Left lobe of liver (tissue), 2 donors: ENCODE measurements at regions not wholly inside any gene's neighbourhood (a gene's known extent, or its start where the extent isn't known, plus 50 kb on each side); places are given as distances from the start of the nearest gene placed in this dataset.
A peak's percentile ranks its signal among the peaks of the same experiment; 100 is the strongest.
"Not testable (repeated sequence)": the region's sequence is repeated elsewhere in the genome, so short reads cannot be mapped to it uniquely, and the experiment has no call there.

Experiments
- ATAC-seq: fragments of 200-7000 bp; cut with Tn5 transposase; one replicate; pipeline ENCODE4 v1.9.1; 2020; ENCODE audit warnings: mild to moderate bottlenecking, moderate library complexity
- DNase-seq: peaks from one replicate; pipeline ENCODE4 v3.0.0-alpha.2; 2020; ENCODE audit warnings: low spot score
- donor health status: DM: no; HTN: no; CAD: no; lungs with moderate emphysema.
- donor health status: DM: no; HTN: yes; CAD: no.

DNA sequence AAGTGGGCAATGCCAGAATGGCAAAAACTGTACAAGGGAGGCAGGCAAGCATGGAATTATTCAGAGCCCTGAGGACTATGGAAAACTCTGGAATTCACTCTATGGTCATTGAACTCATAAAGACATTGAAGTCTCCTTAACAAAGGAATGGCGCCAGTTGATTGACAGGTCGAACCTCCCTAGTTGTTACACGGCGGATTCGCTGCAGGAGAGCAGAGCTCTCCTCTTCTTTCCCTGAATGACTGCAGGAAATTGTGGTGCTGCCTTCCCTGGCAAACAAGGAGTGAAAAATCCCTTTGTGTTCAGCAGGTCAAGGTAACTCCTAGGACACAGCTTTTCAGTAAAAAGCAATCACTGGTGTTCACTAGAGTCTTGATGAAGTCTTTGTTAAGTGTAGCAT lies 732.8 kb upstream of the FRG1 start:
- no peak for ATAC-seq
- no peak for DNase-seq

DNA sequence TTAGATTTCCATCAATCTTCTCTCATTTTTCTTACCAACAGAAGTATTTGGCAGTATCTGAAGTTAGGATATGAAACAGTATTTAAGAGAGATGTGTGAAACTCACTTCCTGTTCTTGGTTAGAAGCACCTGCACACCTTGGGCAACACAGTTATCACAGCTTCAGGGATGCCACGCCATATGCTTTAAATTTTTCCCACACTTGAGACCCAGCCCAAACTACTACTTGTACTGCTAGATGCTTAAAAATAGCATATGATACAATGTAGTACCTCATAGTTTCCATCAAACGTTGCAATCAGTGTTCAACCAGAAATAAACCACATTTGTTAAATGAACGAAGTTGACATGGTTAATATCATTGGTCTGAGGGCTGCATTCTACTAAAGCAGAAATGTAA lies 725.1 kb upstream of the FRG1 start:
- no peak for DNase-seq
- no peak for ATAC-seq

DNA sequence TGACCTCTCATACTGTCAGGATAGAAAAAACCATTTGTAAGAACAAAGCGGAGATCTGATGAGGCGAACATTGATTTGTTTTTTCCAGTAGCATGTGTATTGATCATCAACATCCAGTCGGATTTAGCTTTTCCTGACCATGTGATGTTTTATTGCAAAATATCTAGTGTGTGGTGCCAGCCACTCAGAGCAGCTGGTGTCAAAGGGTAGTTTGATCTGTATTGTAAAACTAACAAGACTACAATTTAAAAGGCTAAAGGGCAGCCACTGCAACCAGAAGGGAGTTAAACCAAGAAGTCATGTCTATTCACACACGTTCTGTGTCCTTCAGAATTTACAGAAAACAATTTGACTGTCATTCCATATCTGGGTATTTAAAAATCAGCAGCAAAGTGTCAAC lies 719.0 kb upstream of the FRG1 start:
- peak; percentile 99 for ATAC-seq
- peak; percentile 67 for DNase-seq

DNA sequence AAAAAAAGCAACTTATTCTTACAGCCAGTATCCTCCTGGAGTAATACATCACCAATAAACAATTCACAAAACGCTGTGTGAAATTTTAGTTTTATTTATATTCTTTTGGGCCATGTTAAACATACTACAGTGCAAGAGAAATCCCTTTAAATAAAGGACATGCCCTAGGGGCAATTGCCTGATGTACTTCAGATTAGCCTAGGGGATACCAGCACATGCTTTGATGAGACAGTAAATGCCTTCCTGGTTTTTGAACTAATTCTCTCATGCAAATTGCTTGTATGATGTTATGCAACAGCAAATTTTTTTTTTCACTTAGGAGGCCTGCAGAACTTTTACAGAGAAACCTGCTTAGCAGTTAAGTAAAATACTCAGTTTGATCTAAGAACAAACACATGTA lies 711.9 kb upstream of the FRG1 start:
- ATAC-seq: no peak

DNA sequence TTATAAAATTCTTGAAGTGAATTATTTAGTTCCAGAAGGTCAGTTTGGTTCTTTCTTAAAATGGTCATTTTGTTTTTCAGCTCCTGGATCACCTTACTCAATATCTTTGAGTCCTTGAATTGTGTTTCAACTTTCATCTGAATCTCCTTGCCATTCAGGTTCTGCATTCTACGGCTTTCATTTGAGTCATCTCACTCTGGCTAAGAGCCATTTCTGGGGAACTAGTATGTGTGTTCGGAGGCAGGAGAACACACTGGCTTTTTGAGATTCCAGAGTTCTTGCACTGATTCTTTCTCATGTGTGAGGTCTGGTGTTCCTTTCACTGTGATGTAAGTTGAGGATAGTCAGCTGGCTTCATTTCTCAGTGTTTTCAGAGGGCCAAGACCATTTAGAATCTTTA lies 708.4 kb upstream of the FRG1 start:
- no peak for ATAC-seq

More for the DNA sequence above, 711.9 kb upstream of the FRG1 start:
- DNase-seq: no peak

DNA sequence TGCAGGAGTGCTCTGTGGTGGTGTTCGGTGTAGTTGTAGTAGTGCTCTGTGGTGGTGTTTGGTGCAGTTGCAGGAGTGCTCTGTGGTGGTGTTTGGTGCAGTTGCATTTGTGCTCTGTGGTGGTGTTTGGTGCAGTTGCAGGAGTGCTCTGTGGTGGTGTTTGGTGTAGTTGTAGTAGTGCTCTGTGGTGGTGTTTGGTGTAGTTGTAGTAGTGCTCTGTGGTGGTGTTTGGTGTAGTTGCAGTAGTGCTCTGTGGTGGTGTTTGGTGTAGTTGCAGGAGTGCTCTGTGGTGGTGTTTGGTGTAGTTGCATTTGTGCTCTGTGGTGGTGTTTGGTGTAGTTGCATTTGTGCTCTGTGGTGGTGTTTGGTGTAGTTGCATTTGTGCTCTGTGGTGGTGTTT lies 706.9 kb upstream of the FRG1 start:
- ATAC-seq: not testable (repeated sequence)
- peak; percentile 57 for DNase-seq

More for the DNA sequence above, 708.4 kb upstream of the FRG1 start:
- no peak for DNase-seq

DNA sequence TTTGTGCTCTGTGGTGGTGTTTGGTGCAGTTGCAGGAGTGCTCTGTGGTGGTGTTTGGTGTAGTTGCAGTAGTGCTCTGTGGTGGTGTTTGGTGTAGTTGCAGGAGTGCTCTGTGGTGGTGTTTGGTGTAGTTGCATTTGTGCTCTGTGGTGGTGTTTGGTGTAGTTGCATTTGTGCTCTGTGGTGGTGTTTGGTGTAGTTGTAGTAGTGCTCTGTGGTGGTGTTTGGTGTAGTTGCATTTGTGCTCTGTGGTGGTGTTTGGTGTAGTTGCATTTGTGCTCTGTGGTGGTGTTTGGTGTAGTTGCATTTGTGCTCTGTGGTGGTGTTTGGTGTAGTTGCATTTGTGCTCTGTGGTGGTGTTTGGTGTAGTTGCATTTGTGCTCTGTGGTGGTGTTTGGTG lies 705.7 kb upstream of the FRG1 start:
- DNase-seq: peak; percentile 55
- ATAC-seq: not testable (repeated sequence)

DNA sequence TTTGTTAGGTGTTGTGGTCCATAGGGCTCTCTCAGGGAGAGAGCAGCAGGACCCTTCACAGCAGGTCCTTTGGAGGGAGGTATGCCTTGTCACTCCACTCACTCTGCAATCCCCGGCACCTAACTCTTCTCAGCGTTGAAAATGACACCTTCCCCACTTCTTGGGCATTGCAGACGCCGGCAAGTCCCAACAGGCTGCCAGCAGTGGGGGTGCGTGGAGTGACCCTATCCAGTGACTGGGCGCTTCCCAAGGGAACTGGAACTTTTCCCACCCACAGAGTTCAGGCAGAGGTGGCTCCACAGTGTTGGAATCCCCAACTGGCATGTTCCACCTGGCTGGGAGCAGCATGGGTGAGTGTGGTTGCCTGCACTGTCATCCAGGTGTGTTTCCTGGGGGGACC lies 705.1 kb upstream of the FRG1 start:
- no peak for ATAC-seq
- no peak for DNase-seq

DNA sequence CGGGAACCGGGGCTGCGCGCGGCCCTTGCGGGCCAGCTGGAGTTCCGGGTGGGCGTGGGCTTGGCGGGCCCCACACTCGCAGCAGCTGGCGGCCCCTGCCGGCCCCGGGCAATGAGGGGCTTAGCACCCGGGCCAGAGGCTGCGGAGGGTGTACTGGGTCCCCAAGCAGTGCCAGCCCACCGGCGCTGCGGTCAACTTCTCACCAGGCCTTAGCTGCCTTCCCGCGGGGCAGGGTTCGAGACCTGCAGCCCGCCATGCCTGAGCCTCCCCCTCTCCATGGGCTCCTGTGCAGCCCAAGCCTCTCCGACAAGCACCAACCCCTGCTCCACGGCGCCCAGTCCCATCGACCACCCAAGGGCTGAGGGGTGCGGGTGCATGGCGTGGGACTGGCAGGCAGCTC lies 704.4 kb upstream of the FRG1 start:
- ATAC-seq: not testable (repeated sequence)

DNA sequence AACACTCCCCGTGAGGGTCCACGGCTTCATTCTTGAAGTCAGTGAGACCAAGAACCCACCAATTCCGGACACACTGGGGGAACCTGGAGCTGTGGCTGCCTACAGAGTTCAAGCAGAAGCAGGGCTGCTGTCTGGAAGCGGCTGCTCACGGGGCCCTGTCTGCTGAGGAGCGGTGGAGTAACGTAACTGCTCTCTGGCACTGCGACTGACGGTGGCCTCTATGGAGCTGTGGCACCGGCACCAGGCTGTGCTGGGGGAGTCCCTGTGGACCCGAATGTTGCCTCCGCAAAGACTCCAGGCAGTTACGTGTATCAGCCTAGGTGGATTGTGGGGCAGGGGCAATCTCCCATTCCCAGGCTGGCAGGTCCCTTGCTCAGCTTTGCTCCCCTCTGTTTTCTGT lies 703.3 kb upstream of the FRG1 start:
- DNase-seq: no peak
- no peak for ATAC-seq

More for the DNA sequence above, 704.4 kb upstream of the FRG1 start:
- DNase-seq: not testable (repeated sequence)

DNA sequence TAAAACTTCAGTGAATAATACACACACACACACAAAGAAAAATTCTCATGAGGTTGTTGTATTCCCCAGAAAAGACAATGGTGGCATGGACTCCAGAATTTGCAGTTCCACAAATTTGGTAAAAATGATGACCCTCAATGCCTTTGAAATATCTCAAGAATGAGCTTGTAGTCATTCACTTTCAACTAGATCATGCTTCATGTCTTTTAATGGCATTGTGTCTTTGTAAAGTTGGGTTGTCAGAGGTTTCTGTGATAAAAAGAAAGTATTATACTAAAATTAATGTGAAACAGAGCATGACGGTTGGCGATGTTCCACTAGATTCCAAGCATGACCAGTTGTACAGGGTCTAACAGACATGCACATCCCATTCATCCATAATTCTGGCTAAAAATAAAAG lies 685.0 kb upstream of the FRG1 start:
- ATAC-seq: no peak
- no peak for DNase-seq

DNA sequence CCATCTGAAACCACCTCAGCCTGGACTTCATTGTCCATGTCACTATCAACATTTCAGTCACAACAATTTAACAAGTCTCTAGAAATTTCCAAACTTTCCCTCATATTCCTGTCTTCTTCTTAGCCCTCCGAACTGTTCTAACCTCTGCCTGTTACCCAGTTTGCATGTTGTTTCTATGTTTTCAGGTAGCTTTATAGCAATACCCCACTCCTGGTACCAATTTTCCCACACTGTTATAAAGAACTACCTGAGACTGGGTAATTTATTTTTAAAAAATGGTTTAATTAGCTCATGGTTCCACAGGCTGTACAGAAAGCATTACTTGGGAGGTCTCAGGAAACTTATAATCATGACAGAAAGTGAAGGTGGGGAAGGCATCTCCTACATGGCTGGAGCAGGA lies 679.2 kb upstream of the FRG1 start:
- ATAC-seq (no peak), DNase-seq (no peak)

DNA sequence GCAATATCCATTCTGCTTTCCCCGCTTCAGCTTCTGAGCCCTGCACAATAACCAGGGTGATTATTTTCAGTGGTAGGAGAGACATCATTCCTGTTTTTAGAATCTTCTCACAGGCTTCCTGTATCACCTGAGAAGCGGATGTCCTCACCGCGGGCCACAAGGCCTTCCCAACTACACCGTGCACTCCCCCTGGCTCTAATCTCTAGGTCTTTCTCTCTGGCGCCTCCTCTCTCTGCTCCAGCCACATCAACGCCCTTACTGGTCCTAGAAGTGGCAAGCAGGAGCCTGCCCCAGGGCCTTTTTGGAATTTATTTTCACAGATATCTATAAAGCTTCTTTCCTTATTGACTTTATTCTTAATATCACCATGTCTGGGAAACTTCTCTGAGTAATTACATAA lies 675.2 kb upstream of the FRG1 start:
- no peak for ATAC-seq

DNA sequence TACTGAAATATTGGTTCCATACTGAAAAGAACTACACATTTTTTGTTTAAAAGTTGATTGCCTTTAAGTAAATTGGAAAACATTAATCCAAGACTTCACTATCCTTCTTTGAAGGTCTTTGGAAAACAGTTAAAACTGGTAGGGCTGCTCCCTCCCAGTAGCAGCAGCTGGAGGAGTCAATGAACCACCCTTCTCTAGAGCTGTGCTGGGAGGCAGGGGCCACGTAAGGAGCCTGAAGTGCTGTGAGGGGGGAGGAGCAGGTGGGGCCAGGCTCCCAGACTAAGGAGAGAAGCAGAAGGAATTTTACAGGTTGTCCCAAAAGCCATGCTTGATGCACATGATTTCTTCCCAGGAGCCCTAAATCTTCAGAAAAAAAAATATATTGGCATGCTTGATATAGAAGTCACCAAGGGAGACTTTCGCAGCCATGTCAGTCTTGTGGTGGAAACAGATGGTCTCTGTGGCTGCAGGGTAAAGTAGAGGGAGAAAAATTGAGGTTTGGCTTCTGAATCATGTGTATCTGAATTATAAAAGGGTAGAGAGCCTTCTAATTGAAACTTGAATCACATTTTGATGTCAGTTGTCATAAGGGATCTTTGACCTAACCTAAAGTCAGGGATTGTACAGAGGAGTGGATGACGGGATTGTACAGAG lies 673.2 kb upstream of the FRG1 start:
- DNase-seq (no peak), ATAC-seq (no peak)

More for the DNA sequence above, 675.2 kb upstream of the FRG1 start:
- no peak for DNase-seq

DNA sequence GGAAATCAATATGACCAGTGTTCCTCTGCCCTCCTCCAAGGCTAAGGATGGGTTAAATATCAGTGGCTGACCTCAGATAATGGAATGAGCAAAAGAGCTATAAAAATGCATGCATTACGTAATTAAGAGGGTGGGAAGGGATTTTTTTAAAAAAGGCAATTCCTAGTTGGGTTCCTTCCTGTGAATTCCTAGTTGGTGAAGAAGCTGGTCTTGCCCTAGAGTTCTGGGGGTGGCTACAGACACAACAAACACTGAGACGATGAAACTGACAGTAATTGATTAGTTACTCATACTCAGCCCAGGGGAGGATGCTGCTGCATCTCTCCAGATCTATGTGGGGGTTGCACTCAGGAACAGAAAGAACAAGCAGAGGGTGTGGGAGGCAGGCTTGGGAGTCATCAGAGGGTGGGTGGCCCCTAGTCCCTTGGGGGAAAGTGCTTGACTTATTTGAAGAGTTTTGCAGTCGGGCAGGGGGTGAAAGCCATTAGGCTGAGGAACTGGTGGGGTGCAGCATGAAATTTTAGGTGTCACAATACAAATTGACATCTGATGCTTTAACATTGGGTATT lies 662.0 kb upstream of the FRG1 start:
- DNase-seq: no peak
- ATAC-seq: no peak

DNA sequence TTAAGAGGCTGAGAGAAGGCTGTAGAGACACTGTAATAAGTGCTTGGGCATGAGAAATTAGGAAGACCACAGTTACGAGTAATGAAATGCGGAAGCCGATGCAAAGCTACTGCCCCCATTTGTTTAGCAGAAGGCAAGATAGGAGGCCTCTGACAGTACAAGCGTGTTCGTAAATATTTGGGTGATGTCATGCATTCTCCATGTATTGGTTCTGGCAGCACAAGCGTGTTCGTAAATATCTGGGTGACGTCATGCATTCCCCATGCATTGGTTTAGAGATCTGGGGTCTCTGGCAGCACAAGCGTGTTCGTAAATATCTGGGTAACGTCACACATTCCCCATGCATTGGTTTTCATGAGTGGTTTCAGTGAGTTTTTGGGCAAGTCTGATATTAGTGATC lies 661.5 kb upstream of the FRG1 start:
- ATAC-seq: no peak
- no peak for DNase-seq

DNA sequence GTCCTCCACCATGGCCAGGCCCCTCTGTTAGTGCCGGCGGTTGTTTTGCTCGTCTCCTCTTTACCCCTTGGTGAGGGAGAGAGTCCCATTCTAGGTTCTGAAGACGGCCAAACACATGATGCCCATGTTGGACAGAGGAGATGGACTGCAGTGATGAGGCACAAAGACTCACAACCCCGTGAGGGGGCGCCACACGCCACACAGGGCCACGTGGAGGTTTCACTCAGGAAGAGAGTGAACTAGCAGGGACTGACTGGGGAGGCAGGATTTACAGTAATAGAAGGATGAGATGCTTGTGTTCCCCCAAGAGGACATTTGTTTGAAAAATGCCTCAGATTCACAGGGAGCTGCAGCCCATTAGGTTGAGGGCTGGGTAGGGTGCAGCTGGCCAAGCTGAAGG lies 655.3 kb upstream of the FRG1 start:
- ATAC-seq (no peak), DNase-seq (no peak)

DNA sequence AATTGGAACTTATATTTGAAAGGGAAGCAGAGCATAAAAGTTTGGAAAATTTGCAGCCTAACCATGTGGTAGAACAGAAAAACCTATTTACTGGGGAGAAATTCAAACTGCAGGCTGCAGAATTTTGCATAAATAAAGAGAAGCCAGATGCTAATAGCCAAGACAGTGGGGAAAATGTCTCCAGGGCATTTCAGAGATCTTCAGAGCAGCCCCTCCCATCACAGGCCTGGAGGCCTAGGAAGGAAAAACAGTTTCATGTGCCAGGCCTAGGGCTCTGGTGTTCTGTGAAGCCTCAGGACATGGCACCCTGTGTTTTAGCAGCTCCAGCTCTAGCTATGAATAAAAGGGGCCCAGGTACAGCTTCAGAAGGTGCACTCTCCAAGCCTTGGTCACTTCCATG lies 648.7 kb upstream of the FRG1 start:
- DNase-seq (no peak), ATAC-seq (no peak)

DNA sequence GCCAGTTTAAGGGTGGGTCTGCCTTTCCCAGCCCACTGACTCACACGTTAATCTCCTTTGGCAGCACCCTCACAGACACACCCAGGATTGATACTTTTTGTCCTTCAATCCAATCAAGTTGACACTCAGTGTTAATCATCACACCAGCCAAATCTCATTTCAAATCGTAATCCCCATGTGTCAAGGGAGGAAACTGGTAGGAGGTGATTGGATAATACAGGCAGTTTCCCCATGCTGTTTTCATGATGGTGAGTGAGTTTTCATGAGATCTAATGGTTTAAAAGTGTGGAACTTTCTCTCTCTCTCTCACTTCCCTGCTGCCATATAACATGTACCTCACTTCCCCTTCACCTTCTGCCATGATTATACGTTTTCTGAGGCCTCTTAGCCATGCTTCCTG lies 647.2 kb upstream of the FRG1 start:
- DNase-seq (no peak), ATAC-seq (no peak)

DNA sequence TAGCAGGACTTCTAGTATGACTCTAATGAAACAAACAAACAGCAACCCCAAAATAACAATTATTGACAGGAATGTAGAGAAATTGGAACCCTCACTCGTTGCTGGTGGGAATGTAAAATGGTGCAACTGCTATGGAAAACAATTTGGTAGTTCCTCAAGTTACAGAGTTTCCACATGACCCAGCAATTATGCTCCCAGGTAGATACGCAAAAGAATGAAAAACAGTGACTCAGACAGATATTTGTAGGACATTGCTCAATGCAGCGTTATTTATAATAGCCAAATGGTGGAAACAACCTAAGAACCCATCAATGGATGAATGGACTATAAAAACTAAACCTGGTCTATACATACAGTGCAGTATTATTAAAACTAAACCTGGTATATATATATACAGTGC lies 646.1 kb upstream of the FRG1 start:
- ATAC-seq (no peak), DNase-seq (no peak)

DNA sequence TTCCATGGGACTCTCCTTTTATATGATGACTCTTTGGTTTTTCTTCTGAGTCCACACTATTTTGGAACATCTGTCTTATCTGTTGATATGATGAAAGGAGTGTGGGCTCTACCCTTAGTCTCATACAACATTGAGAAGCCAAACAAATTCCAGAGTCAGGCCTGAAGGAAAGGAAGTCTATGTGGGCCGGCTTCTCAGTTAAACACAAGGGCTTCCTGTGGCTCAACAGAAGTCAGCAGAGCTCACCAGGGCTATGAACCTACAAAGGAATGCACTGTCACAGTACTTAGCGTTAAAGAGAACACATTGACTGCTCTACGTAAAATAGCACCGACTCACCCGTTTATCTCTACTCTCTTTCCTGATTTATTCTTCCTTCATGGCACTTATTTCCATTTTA lies 641.0 kb upstream of the FRG1 start:
- ATAC-seq: no peak

DNA sequence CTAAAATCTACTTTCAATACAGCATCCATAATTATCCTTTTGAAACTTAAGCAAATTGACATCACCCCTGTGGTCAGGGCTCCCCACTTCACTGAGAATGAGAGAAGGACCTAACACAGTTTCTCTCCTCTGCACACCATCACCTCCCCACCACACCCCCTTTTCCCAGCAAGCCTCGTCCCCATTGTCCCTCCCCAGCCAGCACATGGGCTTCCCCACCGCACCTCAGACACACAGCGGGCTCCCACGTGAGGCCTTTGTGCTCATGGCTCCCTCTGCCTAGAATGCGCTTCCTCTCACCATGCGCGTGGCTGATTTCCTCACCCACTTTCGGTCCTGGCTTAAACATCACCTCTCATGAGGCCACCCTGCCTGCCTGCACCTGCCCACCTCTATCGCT lies 639.0 kb upstream of the FRG1 start:
- no peak for ATAC-seq
- DNase-seq: no peak

More for the DNA sequence above, 641.0 kb upstream of the FRG1 start:
- DNase-seq: no peak

DNA sequence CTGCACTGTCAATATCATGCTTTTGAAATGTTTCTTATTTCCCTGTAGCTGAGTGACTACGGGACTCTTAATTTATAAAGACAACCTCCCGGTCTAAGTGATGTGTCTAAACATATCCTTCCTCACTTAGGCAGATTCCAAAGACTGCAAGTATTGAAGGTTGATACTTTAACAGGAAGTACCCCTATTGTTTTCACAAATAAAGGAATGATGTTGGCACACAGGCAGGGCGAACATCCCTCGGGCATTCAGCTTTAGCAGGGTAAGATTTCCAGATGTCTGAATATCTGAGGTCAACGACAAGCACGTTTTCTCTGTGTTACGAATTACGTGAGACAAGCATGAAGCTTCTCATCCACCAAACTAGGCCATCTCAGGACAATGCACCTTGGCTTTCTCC lies 638.0 kb upstream of the FRG1 start:
- no peak for ATAC-seq
- DNase-seq: no peak
